Heart left ventricle (tissue), 16 donors: ENCODE measurements at regions not wholly inside any gene's neighbourhood (a gene's known extent, or its start where the extent isn't known, plus 50 kb on each side); places are given as distances from the start of the nearest gene placed in this dataset.
A peak's percentile ranks its signal among the peaks of the same experiment; 100 is the strongest.
"Not testable (repeated sequence)": the region's sequence is repeated elsewhere in the genome, so short reads cannot be mapped to it uniquely, and the experiment has no call there.

Source experiments
- ATAC-seq, 4 donors: fragments of 200-7000 bp; cut with Tn5 transposase; one replicate each; pipeline ENCODE4 v1.9.1; 2020 to 2022; ENCODE audit warnings: moderate library complexity in 4 of 4, mild to moderate bottlenecking in 3 of 4, moderate number of reproducible peaks in 1 of 4
- DNase-seq, 5 donors: peaks; one replicate each; pipeline ENCODE4 v3.0.0-alpha.2; 2020
- H3K27ac ChIP-seq, 12 donors: fragments of 200-600 bp; sonication (generic) in 4 of 12; one replicate each; pipeline versions ENCODE4 v1.5.0 to v1.8.0; 2016 to 2022; ENCODE audit warnings: mild to moderate bottlenecking in 2 of 12
- H3K27me3 ChIP-seq, 9 donors: fragments of 200-600 bp; sonication (generic) in 2 of 9; one replicate each; pipeline versions ENCODE4 v1.5.1 to v1.8.0; 2016 to 2022; ENCODE audit warnings: mild to moderate bottlenecking in 3 of 9
- H3K36me3 ChIP-seq, 9 donors: fragments of 200-600 bp; sonication (generic) in 2 of 9; one replicate each; pipeline versions ENCODE4 v1.5.0 to v1.8.0; 2018 to 2022; ENCODE audit warnings: mild to moderate bottlenecking in 2 of 9
- H3K4me1 ChIP-seq, 12 donors: fragments of 200-600 bp; sonication (generic) in 4 of 12; one replicate each; pipeline versions ENCODE4 v1.5.0 to v1.8.0; 2016 to 2022; ENCODE audit warnings: mild to moderate bottlenecking in 3 of 12
- H3K4me3 ChIP-seq, 12 donors: fragments of 200-600 bp; sonication (generic) in 4 of 12; one replicate each; pipeline versions ENCODE4 v1.5.0 to v1.8.0; 2017 to 2022; ENCODE audit warnings: mild to moderate bottlenecking in 9 of 12, moderate library complexity in 4 of 12
- H3K9me3 ChIP-seq, 12 donors: fragments of 200-600 bp; sonication (generic) in 4 of 12; one replicate each; pipeline versions ENCODE4 v1.5.0 to v1.8.0; 2016 to 2022; ENCODE audit warnings: mild to moderate bottlenecking in 1 of 12
- CTCF ChIP-seq, 12 donors: fragments of 200-600 bp; sonication (generic) in 4 of 12; IDR thresholded peaks; one replicate each; pipeline versions ENCODE4 v1.5.0 to v1.8.0; 2018 to 2022; ENCODE audit warnings: antibody characterized with exemption in 12 of 12, mild to moderate bottlenecking in 5 of 12
- POLR2A ChIP-seq, 2 donors: fragments of 450-650 bp; IDR thresholded peaks; one replicate each; pipeline ENCODE4 v1.6.1; 2017; ENCODE audit warnings: antibody characterized with exemption in 2 of 2, mild to moderate bottlenecking in 2 of 2, moderate library complexity in 2 of 2
- WGBS, 4 donors: extraction: QIAGEN DNeasy Blood & Tissue Kit in 2 of 4; methylation state at CpG; one replicate each; pipeline versions ENCODE4 v1.1.5 to v1.1.7; 2013 to 2018; 5-methylcytosine and 5-hydroxymethylcytosine counted together
- intact Hi-C, 10 donors: fragments of 100-400 bp; cut with DNase I; formaldehyde crosslinking; loops; one replicate each; pipeline versions ENCODE4 v1.11.1 to v1.14.2; 2022
- donor health status: ischemic (EF 13 %, LVEDD 7.1; RV severe dilation, severe dysfunction).
- donor health status: healthy with polysubstance abuse.
- donor health status: DM: no; HTN: yes; CAD: no.
- donor health status: DM: no; HTN: no; CAD: no.
- donor health status: ischemic (EF 25% LVEDD 6.9; RV normal size, moderate dysfunction).
- donor health status: ischemic (EF 25% LVEDD 5.7; RV mildly dilated, moderate dysfunction).
- donor health status: healthy.
- donor health status: DM: yes; HTN: yes; CAD: no.
- donor health status: ischemic (EF 35%, LVEDD 5.7; RV mildly dilated, moderate dysfunction).
- donor health status: nonischemic (EF 11% LVEDD 7.7; RV severe dilation, severe dysfunction).
- donor health status: DM: yes; HTN: yes; CAD: no.
- donor health status: PGD.
- donor health status: ischemic (EF 29% LVEDD 5.4; RV normal size, mild dysfunction).
- donor health status: nonischemic (EF 23%, LVEDD 6.1; RV moderate dilation, normal function).

DNA sequence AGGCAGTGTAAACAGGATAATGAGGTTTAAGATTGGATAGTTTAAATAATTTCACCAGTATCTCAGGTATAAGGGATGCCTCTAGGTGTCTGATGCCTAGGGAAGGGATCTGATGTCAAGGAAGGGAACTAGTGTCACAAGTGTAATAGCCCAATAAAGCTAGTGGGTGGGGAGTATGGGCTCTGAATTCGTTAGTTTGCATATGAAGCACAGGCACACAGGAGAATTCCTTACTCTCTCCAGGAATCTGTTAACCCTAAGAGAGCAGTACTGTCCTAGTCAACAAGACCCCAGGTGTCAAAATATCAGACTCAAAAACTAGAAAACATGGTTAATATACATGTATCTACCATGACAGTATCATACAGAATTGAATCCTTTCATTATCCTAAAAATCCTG lies 352.5 kb upstream of the CYLC2 start:
- Histone ChIP-seq H3K27me3 (no peaks in the 10 kb centered on the region), H3K27ac (no peak overlapping the region), H3K4me1 (no peaks in the 10 kb centered on the region), H3K4me3 (no peak overlapping the region), H3K36me3 (no peaks in the 10 kb centered on the region), H3K9me3 (no peaks in the 10 kb centered on the region)
- intact Hi-C loops = no loop called here
- 28 to 51% (median 38%) methylated on average over 1 of the region's 1 CpG for WGBS, 4 donors
- DNase-seq (no peak), ATAC-seq (no peak)
- no peak for TF ChIP-seq POLR2A (IDR thresholded peaks at IDR 0.05)
- no peak for TF ChIP-seq CTCF (IDR thresholded peaks at IDR 0.05)

- no peak for DNase-seq
- no peaks in the 10 kb centered on the region for H3K4me1 ChIP-seq
- H3K9me3 ChIP-seq = peaks cover 0 to 31% (median 7%) of the 10 kb centered on the region in 12 donors
- intact Hi-C loops = no loop called here
- no peaks in the 10 kb centered on the region for H3K36me3 ChIP-seq
- no peaks in the 10 kb centered on the region for H3K27me3 ChIP-seq
- ATAC-seq = no peak
- H3K4me3 ChIP-seq = no peak overlapping the region
- TF ChIP-seq POLR2A (IDR thresholded peaks at IDR 0.05) = no peak
- TF ChIP-seq CTCF (IDR thresholded peaks at IDR 0.05) = no peak
- H3K27ac ChIP-seq = no peak overlapping the region
Observed at GRCh38 chr9:102631559-102631958, 363.6 kb upstream of the CYLC2 start.

DNA sequence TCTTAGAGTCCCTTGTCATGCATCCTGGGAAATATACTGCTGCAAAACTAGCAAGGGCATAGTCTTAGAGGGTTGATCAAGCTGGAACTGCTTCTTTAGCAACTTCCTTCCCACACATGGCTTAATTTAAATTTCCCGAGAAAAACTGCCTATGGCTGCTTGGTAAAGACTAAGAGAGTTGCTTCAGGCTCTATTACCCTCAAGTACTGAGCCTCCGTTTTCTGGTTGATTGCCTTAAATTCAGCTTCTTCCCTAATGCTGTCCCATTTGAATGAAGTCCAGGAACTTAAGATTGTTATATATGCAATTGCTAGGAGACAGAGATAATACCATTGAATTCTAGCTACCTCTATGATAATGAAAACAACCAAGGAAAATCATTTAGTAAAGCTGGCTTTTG lies 385.7 kb upstream of the CYLC2 start:
- ATAC-seq = no peak
- TF ChIP-seq CTCF (IDR thresholded peaks at IDR 0.05) (no peak), POLR2A (IDR thresholded peaks at IDR 0.05) (no peak)
- H3K4me1 ChIP-seq = no peaks in the 10 kb centered on the region

DNA sequence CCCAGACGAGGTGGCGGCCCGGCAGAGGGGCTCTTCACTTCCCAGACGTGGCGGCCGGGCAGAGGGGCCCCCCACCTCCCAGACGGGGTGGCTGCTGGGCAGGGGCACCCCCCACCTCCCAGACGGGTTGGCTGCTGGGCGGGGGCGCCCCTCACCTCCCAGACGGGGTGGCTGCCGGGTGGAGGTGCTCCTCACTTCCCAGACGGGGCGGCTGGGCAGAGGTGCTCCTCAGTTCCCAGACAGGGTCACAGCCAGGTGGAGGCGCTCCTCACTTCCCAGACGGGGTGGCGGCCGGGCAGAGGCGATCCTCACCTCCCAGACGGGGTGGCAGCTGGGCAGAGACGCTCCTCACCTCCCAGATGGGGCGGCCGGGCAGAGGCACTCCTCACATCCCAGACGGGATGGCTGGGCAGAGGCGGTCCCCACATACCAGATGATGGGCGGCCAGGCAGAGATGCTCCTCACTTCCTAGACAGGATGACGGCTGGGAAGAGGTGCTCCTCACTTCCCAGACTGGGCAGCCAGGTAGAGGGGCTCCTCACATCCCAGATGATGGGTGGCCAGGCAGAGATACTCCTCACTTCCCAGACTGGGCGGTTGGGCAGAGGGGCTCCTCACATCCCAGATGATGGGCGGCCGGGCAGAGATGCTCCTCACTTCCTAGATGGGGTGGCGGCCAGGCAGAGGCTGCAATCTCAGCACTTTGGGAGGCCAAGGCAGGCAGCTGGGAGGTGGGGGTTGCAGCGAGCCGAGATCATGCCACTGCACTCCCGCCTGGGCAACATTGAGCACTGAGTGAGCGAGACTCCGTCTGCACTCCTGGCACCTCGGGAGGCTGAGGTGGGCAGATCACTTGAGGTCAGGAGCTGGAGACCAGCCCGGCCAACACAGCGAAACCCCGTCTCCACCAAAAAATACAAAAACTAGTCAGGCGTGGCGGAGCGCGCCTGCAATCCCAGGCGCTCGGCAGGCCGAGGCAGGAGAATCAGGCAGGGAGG lies 391.6 kb upstream of the CYLC2 start:
- ATAC-seq, intact Hi-C loops, H3K36me3 ChIP-seq, H3K27ac ChIP-seq, H3K4me3 ChIP-seq, H3K4me1 ChIP-seq, H3K27me3 ChIP-seq: not testable (repeated sequence)
- peak in 1 of 5 donors; percentile 51 for DNase-seq
- 90 to 92% (median 91%) methylated on average over 40 to 47 of the region's 47 CpGs for WGBS, 4 donors
- peaks cover 0 to 45% (median 16%) of the 10 kb centered on the region in 12 donors for H3K9me3 ChIP-seq

More for the DNA sequence above, 385.7 kb upstream of the CYLC2 start:
- no peak overlapping the region for H3K27ac ChIP-seq
- intact Hi-C loops = no loop called here
- whole genome bisulfite sequencing, 4 donors = 78 to 87% (median 85%) methylated on average over 2 of the region's 2 CpGs
- peaks cover 0 to 13% (median 1%) of the 10 kb centered on the region in 12 donors for H3K9me3 ChIP-seq
- no peaks in the 10 kb centered on the region for H3K36me3 ChIP-seq
- H3K4me3 ChIP-seq = no peak overlapping the region
- no peaks in the 10 kb centered on the region for H3K27me3 ChIP-seq
- DNase-seq = no peak
